Nephron progenitor cell (in vitro differentiated cells): ENCODE measurements at regions not wholly inside any gene's neighbourhood (a gene's known extent, or its start where the extent isn't known, plus 50 kb on each side); places are given as distances from the start of the nearest gene placed in this dataset.

Experiments used
- DNase-seq: peaks from one replicate; pipeline ENCODE4 v3.0.0; 2021
- H3K27ac Mint-ChIP-seq: 2 replicates; pipeline ENCODE4 v1.8.0; 2021; ENCODE audit warnings: mild to moderate bottlenecking, moderate library complexity, mixed read lengths
- H3K27me3 Mint-ChIP-seq: 2 replicates; pipeline ENCODE4 v1.8.0; 2021; ENCODE audit warnings: mild to moderate bottlenecking, low read depth, mixed read lengths; ENCODE audit not compliant: poor library complexity
- H3K36me3 Mint-ChIP-seq: 2 replicates; pipeline ENCODE4 v1.8.0; 2021; ENCODE audit warnings: low read depth, mixed read lengths
- H3K4me1 Mint-ChIP-seq: 2 replicates; pipeline ENCODE4 v1.8.0; 2021; ENCODE audit warnings: mixed read lengths
- H3K4me3 Mint-ChIP-seq: 2 replicates; pipeline ENCODE4 v1.8.0; 2021; ENCODE audit warnings: mild to moderate bottlenecking, moderate library complexity, mixed read lengths
- H3K9me3 Mint-ChIP-seq: 2 replicates; pipeline ENCODE4 v1.8.0; 2021; ENCODE audit warnings: mild to moderate bottlenecking, moderate library complexity, mixed read lengths
- TF ChIP-seq, protein P1 (sequence below): fragments of 200-600 bp; sonication (generic); IDR thresholded peaks from 2 replicates; pipeline ENCODE4 v1.5.0; 2021; ENCODE audit warnings: antibody characterized with exemption

DNA sequence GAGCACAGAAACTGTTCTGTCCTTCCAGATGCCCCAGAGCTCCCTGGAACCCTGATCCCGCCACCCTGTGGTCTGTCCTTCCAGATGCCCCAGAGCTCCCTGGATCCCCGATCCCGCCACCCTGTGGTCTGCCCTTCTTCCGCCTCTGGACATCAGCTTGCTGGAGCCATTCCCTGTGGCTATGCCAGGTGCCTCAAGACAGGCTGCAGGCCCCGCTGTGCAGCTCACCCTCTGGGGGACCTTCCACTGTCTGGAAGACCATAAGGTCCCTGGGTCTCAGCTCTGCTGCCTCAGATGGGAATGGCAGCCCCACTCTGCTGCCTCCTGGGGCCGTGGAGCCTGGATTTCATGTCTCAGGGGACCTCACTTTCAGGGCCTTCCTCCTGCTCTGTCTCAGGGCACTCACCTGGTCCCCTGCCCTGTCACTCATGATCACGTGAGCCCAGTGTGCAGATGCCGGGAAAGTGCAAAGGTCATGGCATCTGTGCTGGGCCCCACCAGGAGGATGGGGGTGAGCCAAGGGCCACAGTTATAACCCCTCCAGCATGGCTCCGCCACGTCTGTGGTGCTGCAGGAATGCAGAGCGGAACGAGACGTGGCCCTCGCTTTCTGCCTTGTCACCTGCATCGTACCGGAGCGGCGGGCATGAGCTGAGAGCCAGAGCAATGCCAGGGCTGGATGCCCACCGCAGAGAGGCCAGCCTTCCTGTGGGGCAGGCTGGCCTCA lies 1520.7 kb downstream of the BRD1 start:
- Mint-ChIP-seq H3K4me3 (no peak overlapping the region), H3K27me3 (peaks cover 3% of the 10 kb centered on the region), H3K4me1 (peaks cover 5% of the 10 kb centered on the region), H3K27ac (no peak overlapping the region), H3K9me3 (peaks cover 11% of the 10 kb centered on the region), H3K36me3 (no peaks in the 10 kb centered on the region)
- TF ChIP-seq, protein P1, sequence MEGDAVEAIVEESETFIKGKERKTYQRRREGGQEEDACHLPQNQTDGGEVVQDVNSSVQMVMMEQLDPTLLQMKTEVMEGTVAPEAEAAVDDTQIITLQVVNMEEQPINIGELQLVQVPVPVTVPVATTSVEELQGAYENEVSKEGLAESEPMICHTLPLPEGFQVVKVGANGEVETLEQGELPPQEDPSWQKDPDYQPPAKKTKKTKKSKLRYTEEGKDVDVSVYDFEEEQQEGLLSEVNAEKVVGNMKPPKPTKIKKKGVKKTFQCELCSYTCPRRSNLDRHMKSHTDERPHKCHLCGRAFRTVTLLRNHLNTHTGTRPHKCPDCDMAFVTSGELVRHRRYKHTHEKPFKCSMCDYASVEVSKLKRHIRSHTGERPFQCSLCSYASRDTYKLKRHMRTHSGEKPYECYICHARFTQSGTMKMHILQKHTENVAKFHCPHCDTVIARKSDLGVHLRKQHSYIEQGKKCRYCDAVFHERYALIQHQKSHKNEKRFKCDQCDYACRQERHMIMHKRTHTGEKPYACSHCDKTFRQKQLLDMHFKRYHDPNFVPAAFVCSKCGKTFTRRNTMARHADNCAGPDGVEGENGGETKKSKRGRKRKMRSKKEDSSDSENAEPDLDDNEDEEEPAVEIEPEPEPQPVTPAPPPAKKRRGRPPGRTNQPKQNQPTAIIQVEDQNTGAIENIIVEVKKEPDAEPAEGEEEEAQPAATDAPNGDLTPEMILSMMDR: no peak
- DNase-seq: no peak

DNA sequence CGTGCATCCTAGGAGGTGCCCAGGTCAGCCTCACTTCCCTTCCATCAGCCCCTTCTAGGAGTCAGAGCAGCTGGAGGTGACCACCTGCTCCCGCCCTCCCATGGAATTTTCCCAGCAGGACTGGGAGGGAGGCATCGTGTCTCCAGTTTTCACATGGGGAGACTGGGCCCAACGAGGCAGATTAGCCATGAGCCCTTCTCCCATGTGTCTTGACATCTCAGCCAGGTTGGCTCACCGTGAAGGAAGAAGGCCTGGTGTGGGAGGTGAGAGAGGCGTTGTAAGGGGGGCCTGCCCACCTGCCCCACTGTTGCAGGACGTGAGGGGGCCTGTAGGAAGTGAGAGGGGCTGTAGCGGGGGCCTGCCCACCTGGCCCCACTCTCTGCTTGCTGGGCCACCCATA lies 1521.4 kb downstream of the BRD1 start:
- Mint-ChIP-seq H3K27ac (no peak overlapping the region), H3K9me3 (peaks cover 4% of the 10 kb centered on the region), H3K4me1 (peaks cover 5% of the 10 kb centered on the region), H3K27me3 (peaks cover 3% of the 10 kb centered on the region), H3K4me3 (no peak overlapping the region), H3K36me3 (no peaks in the 10 kb centered on the region)
- TF ChIP-seq, protein P1: no peak
- DNase-seq: no peak

DNA sequence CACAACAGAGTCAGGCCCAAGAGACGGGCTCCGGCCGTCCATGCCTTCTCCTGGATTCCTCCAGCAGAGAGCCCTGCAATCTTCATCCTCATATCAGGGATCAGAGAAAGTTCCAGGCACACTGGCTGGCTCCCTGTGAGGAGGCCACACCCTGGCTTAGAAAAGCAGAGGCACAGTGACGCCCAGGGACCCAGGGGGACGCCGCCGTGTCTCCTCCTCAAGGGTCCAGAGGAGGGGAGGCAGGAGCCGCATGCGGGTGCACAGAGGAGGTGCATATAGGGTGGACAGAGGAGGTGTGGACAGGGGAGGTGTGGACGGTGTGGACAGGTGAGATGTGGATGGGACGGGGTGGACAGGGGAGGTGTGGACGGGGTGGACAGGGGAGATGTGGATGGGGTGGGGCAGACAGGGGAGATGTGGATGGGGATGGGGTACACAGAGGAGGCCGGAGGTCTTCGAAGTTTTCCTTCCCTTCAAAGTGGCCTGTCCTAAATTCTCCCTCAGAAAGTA lies 1521.9 kb downstream of the BRD1 start:
- no peaks in the 10 kb centered on the region for H3K36me3 Mint-ChIP-seq
- H3K27me3 Mint-ChIP-seq: peaks cover 6% of the 10 kb centered on the region
- H3K9me3 Mint-ChIP-seq: no peaks in the 10 kb centered on the region
- TF ChIP-seq, protein P1: no peak
- H3K4me3 Mint-ChIP-seq: no peak overlapping the region
- no peak overlapping the region for H3K27ac Mint-ChIP-seq
- H3K4me1 Mint-ChIP-seq: peaks cover 5% of the 10 kb centered on the region
- no peak for DNase-seq

DNA sequence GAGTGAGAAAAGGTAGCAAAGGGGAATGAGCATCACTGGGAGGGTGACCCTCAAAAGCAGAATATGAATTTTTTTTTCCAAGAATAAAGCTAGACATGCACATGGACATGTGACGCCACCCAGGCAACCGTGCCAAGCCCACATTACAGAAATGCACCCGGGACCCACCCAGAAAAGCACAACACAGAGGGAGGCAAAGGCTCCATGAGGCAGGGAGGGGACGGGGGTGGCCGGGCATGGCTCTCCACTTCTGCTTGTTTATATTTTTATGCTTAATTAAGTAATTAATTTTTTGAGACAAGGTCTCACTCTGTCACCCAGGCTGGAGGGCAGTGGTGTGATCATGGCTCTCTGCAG lies 1524.3 kb downstream of the BRD1 start:
- TF ChIP-seq, protein P1: no peak
- Mint-ChIP-seq H3K27ac (no peak overlapping the region), H3K4me1 (no peaks in the 10 kb centered on the region), H3K9me3 (no peaks in the 10 kb centered on the region), H3K4me3 (no peak overlapping the region), H3K36me3 (no peaks in the 10 kb centered on the region), H3K27me3 (peaks cover 8% of the 10 kb centered on the region)
- no peak for DNase-seq

DNA sequence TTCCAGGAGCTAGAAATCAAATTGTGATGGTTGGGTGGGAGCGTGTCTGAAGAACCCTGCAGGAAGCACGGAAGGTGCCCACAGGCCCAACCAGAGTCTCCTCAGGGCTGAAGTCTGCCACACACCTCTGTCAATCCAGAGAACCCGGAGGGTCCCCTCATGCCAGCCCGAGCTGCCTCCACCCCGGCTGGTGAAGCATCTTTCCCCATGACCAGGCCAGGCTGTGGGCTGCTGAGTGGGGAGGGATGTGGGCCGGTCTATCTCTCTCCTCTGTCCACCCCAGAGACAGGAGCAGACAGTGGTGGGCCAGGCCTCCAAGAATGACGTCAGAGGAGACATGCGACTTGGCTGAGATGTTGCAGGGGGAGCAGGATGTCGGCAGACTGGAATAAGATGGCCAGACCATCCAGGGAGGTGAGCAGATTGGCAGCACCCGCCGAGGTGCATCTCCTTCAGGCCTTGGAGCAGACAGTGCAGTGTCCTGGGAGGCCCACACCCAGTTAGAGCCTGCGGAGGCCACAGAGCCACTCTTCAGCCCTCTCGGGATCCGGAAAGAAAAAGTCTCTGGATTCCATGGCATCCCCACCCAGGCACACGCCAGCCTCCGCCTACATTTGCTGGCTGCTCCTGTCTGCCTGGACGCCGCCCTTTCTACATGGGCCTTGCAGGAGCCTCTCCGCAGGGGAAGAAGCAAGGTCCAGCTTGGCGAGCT lies 1524.9 kb downstream of the BRD1 start:
- no peaks in the 10 kb centered on the region for H3K4me1 Mint-ChIP-seq
- H3K36me3 Mint-ChIP-seq: no peaks in the 10 kb centered on the region
- no peak overlapping the region for H3K4me3 Mint-ChIP-seq
- H3K9me3 Mint-ChIP-seq: no peaks in the 10 kb centered on the region
- TF ChIP-seq, protein P1: no peak
- H3K27me3 Mint-ChIP-seq: peaks cover 8% of the 10 kb centered on the region
- no peak overlapping the region for H3K27ac Mint-ChIP-seq
- no peak for DNase-seq
